HepG2 (cell line): ENCODE measurements at regions not wholly inside any gene's neighbourhood (a gene's known extent, or its start where the extent isn't known, plus 50 kb on each side); places are given as distances from the start of the nearest gene placed in this dataset.

ENCODE experiments used
- ATAC-seq: fragments of 200-7000 bp; cut with Tn5 transposase; 3 replicates; pipeline ENCODE4 v1.9.1; 2020; ENCODE audit warnings: mild to moderate bottlenecking, moderate library complexity
- BruUV-seq: library from RNA; stranded (reverse); fragments of 400-500 nt; replicated peaks from 2 replicates; lab custom pipeline; 2021; lab: Mats Ljungman, UMichigan
- CTCF ChIA-PET: fragments of 300-600 bp; formaldehyde crosslinking; extraction: SDS; loops from one replicate; lab custom pipeline; 2021; ENCODE audit warnings: low total read pairs, inconsistent platforms, low intra/inter-chr PET ratio; lab: Yijun Ruan, JAX
- POLR2A ChIA-PET: fragments of 350-600 bp; sonication (Branson Sonifier 250); formaldehyde crosslinking; loops from one replicate; lab custom pipeline; 2020; ENCODE audit warnings: antibody characterized with exemption, inconsistent platforms; lab: Yijun Ruan, JAX
- DNase-seq: peaks from one replicate; pipeline ENCODE4 v3.0.0-alpha.2; 2015; ENCODE audit warnings: low spot score
- FAIRE-seq: peaks from 3 replicates; lab custom pipeline; 2011; peaks lifted over from hg19 to GRCh38; lab: Jason Lieb, UNC
- H2AFZ ChIP-seq: one replicate; pipeline ENCODE4 v1.6.1; 2011; ENCODE audit warnings: low read length, inconsistent platforms
- H3K27ac ChIP-seq: fragments of 300-600 bp; 3 replicates; pipeline ENCODE4 v1.8.0; 2011; ENCODE audit warnings: mixed run types, mild to moderate bottlenecking, mixed read lengths, low read length, inconsistent platforms; ENCODE audit not compliant: insufficient read depth; ENCODE audit errors: extremely low read length
- H3K27me3 ChIP-seq, 2 experiments: fragments of 200-600 bp in 1 of 2; 2 replicates in 1 of 2; 3 replicates in 1 of 2; pipeline versions ENCODE4 v1.6.0 to v1.8.0; 2011; ENCODE audit warnings: low read length in 2 of 2, mild to moderate bottlenecking in 2 of 2, moderate library complexity in 2 of 2, inconsistent platforms in 1 of 2; ENCODE audit not compliant: insufficient read depth in 2 of 2, control insufficient read depth in 1 of 2
- H3K36me3 ChIP-seq, 2 experiments: fragments of 200-600 bp in 1 of 2; replicated peaks in 1 of 2; 2 replicates in 1 of 2; 3 replicates in 1 of 2; pipeline versions ENCODE4 v1.5.1 to v1.8.0; 2011; ENCODE audit warnings: low read length in 2 of 2, inconsistent platforms in 1 of 2; ENCODE audit not compliant: insufficient read depth in 2 of 2, control insufficient read depth in 1 of 2
- H3K4me1 ChIP-seq: 2 replicates; pipeline ENCODE4 v1.5.1; 2012; ENCODE audit warnings: low read length, inconsistent platforms; ENCODE audit not compliant: insufficient read depth
- H3K4me2 ChIP-seq: 2 replicates; pipeline ENCODE4 v1.6.0; 2011; ENCODE audit warnings: low read depth, low read length, inconsistent platforms
- H3K4me3 ChIP-seq, 3 experiments: fragments of 200-600 bp in 1 of 3; sonication (generic), shearing (Covaris generic) in 1 of 3; replicated peaks in 1 of 3; 2 replicates each; pipeline ENCODE4 v1.5.1; 2011 to 2016; ENCODE audit warnings: low read length in 3 of 3, inconsistent platforms in 2 of 3, low read depth in 2 of 3, mild to moderate bottlenecking in 2 of 3, control low read depth in 1 of 3, mixed read lengths in 1 of 3; ENCODE audit not compliant: insufficient read depth in 1 of 3
- H3K79me2 ChIP-seq: one replicate; pipeline ENCODE4 v1.6.1; 2011; ENCODE audit warnings: low read length, inconsistent platforms; ENCODE audit not compliant: insufficient read depth
- H3K9ac ChIP-seq: 2 replicates; pipeline ENCODE4 v1.6.0; 2011; ENCODE audit warnings: mild to moderate bottlenecking, low read depth, low read length, inconsistent platforms; ENCODE audit not compliant: insufficient read depth
- H3K9me3 ChIP-seq: 2 replicates; pipeline ENCODE4 v1.5.1; 2012; ENCODE audit warnings: mild to moderate bottlenecking, low read length
- H4K20me1 ChIP-seq: 2 replicates; pipeline ENCODE4 v1.6.0; 2011; ENCODE audit warnings: inconsistent platforms, mild to moderate bottlenecking, low read length, moderate library complexity; ENCODE audit not compliant: insufficient read depth
- HNRNPL ChIP-seq: fragments of 200-400 bp; formaldehyde crosslinking; IDR thresholded peaks from 2 replicates; pipeline ENCODE4 v1.6.1; 2017; ENCODE audit warnings: mild to moderate bottlenecking, low read depth, low read length
- JUND ChIP-seq: sonication (generic); formaldehyde crosslinking; IDR thresholded peaks from 2 replicates; pipeline ENCODE4 v1.8.0; 2022; ENCODE audit warnings: mild to moderate bottlenecking, missing genetic modification reagents
- KDM5B ChIP-seq: sonication (generic); formaldehyde crosslinking; IDR thresholded peaks from 2 replicates; pipeline ENCODE4 v1.4.0; 2020; ENCODE audit warnings: missing genetic modification reagents, mild to moderate bottlenecking, borderline replicate concordance
- ONECUT2 ChIP-seq: sonication (generic); formaldehyde crosslinking; IDR thresholded peaks from 2 replicates; pipeline ENCODE4 v1.4.0; 2020; ENCODE audit warnings: missing genetic modification reagents
- PHB2 ChIP-seq: fragments of 450-650 bp; IDR thresholded peaks from 2 replicates; pipeline ENCODE4 v1.6.1; 2018; ENCODE audit not compliant: partially characterized antibody
- PRDM10 ChIP-seq: sonication (generic); formaldehyde crosslinking; IDR thresholded peaks from 2 replicates; pipeline ENCODE4 v1.4.0; 2020; ENCODE audit warnings: low read depth, missing genetic modification reagents
- SP5 ChIP-seq: IDR thresholded peaks from 2 replicates; pipeline ENCODE4 v1.6.1; 2016; ENCODE audit warnings: low read depth, borderline replicate concordance
- ZFP36 ChIP-seq: fragments of 150-350 bp; IDR thresholded peaks from 2 replicates; pipeline ENCODE4 v1.6.1; 2018; ENCODE audit warnings: borderline replicate concordance, low read length, low read depth; ENCODE audit not compliant: partially characterized antibody
- ZMAT5 ChIP-seq: sonication (generic); formaldehyde crosslinking; IDR thresholded peaks from 2 replicates; pipeline ENCODE4 v1.5.0; 2020; ENCODE audit warnings: mild to moderate bottlenecking, low read depth, missing genetic modification reagents, borderline replicate concordance
- ZNF17 ChIP-seq: sonication (generic); formaldehyde crosslinking; IDR thresholded peaks from 2 replicates; pipeline ENCODE4 v1.5.0; 2020; ENCODE audit warnings: mild to moderate bottlenecking, missing genetic modification reagents
- ZNF441 ChIP-seq: sonication (generic); formaldehyde crosslinking; IDR thresholded peaks from 2 replicates; pipeline ENCODE4 v1.7.0; 2021; ENCODE audit warnings: missing genetic modification reagents, borderline replicate concordance
- ZNF543 ChIP-seq: sonication (generic); formaldehyde crosslinking; IDR thresholded peaks from 2 replicates; pipeline ENCODE4 v1.4.0; 2020; ENCODE audit warnings: mild to moderate bottlenecking, missing genetic modification reagents
- ZSCAN20 ChIP-seq: sonication (generic); formaldehyde crosslinking; IDR thresholded peaks from 2 replicates; pipeline ENCODE4 v1.4.0; 2020; ENCODE audit warnings: missing genetic modification reagents, mild to moderate bottlenecking, borderline replicate concordance
- WGBS: methylation state at CpG from one replicate; pipeline ENCODE4 v1.1.6; 2017; ENCODE audit warnings: low lambda C conversion rate; 5-methylcytosine and 5-hydroxymethylcytosine counted together
- in situ Hi-C: cut with HindIII; loops from 2 replicates; pipeline ENCODE4 v1.10.0; 2017; ENCODE audit warnings: low pct_unique_long_range_greater_than_20kb; ENCODE audit not compliant: extremely low pct_ligation_motif_present
- intact Hi-C: fragments of 100-400 bp; cut with micrococcal nuclease; formaldehyde crosslinking; loops from one replicate; pipeline ENCODE4 v1.10.0; 2022; ENCODE audit not compliant: unreplicated experiment

GRCh38 chrX:56114437-56114787 is 117.7 kb upstream of the KLF8 start:
- DNase-seq (no peak), FAIRE-seq (no peak), ATAC-seq (no peak)
- 20% methylated on average over 1 of the region's 1 CpG for WGBS
- Histone ChIP-seq H3K36me3 (no peaks in the 10 kb centered on the region), H3K4me3 (no peak overlapping the region), H4K20me1 (no peaks in the 10 kb centered on the region), H3K27ac (no peak overlapping the region), H3K79me2 (no peaks in the 10 kb centered on the region), H3K27me3 (no peaks in the 10 kb centered on the region), H2AFZ (no peak overlapping the region), H3K4me2 (no peak overlapping the region), H3K9ac (no peak overlapping the region)
- BruUV-seq, result no TSS peak
- in situ Hi-C loops, result no loop called here
- CTCF ChIA-PET, result no interaction called here
- no peak for TF ChIP-seq ZNF441 (CRISPR knock-in tag)
- no peak for TF ChIP-seq KDM5B (CRISPR knock-in tag)
- TF ChIP-seq ZNF17 (CRISPR knock-in tag), result no peak
- no peak for TF ChIP-seq ZFP36
- no peak for TF ChIP-seq HNRNPL
- TF ChIP-seq, all 625 proteins: peak for 0
- no peaks in the 10 kb centered on the region for H3K9me3 ChIP-seq
- POLR2A ChIA-PET, result no interaction called here
- H3K4me1 ChIP-seq, result no peaks in the 10 kb centered on the region
- intact Hi-C loops, result no loop called here

- no peaks in the 10 kb centered on the region for H3K27me3 ChIP-seq
- TF ChIP-seq ONECUT2 (CRISPR knock-in tag) (no peak), JUND (CRISPR knock-in tag) (no peak), ZSCAN20 (no peak), SP5 (CRISPR knock-in tag) (no peak), ZMAT5 (CRISPR knock-in tag) (no peak), PHB2 (no peak), PRDM10 (CRISPR knock-in tag) (0 out of 2 replicates have a peak, but pooled peaks have one; percentile 25), ZFP36 (no peak), ZNF543 (no peak)
- TF ChIP-seq, all 625 proteins: peak for 1
- no peak overlapping the region for H3K27ac ChIP-seq
- in situ Hi-C loops, result no loop called here
- H3K9me3 ChIP-seq, result no peaks in the 10 kb centered on the region
- WGBS, result 0% methylated on average over 1 of the region's 1 CpG
- H4K20me1 ChIP-seq, result no peaks in the 10 kb centered on the region
- intact Hi-C loops, result no loop called here
- H3K79me2 ChIP-seq, result no peaks in the 10 kb centered on the region
- BruUV-seq, result no TSS peak
- no peak overlapping the region for H3K4me3 ChIP-seq
- DNase-seq, result no peak
- FAIRE-seq, result no peak
- H3K36me3 ChIP-seq, result no peaks in the 10 kb centered on the region
- 0 out of 3 replicates have a peak, but pooled peaks have one; percentile 32 for ATAC-seq
- POLR2A ChIA-PET, result no interaction called here
- CTCF ChIA-PET, result no interaction called here
- no peak overlapping the region for H2AFZ ChIP-seq
- no peak overlapping the region for H3K9ac ChIP-seq
- H3K4me2 ChIP-seq, result no peak overlapping the region
- H3K4me1 ChIP-seq, result no peaks in the 10 kb centered on the region
Measured at GRCh38 chrX:56120242-56120641, 111.9 kb upstream of the KLF8 start.
